ENCODE measurements at regions not wholly inside any gene's neighbourhood (a gene's known extent, or its start where the extent isn't known, plus 50 kb on each side); places are given as distances from the start of the nearest gene placed in this dataset.
"Not testable (repeated sequence)": the region's sequence is repeated elsewhere in the genome, so short reads cannot be mapped to it uniquely, and the experiment has no call there.

- ChIA-PET POLR2A (ENCODE audit: low non-redundant PET) (no interaction called here), CTCF (no interaction called here)
- intact Hi-C loops (cut with micrococcal nuclease; ENCODE audit: unreplicated experiment): no loop called here
- Histone ChIP-seq H3K36me3 (ENCODE audit: insufficient read depth, low read length, poor library complexity, severe bottlenecking) (no peaks in the 10 kb centered on the region), H3K4me1 (ENCODE audit: insufficient read depth, low read length, poor library complexity, severe bottlenecking) (no peaks in the 10 kb centered on the region), H3K27me3 (replicated peaks; ENCODE audit: insufficient read depth, low read depth, low read length, poor library complexity) (no peaks in the 10 kb centered on the region), H3K27ac (ENCODE audit: low read depth, low read length, poor library complexity, severe bottlenecking) (no peak overlapping the region), H3K4me3 (ENCODE audit: low read depth, low read length, poor library complexity, severe bottlenecking) (no peak overlapping the region), H3K9me3 (ENCODE audit: low read depth, low read length, poor library complexity, severe bottlenecking) (no peaks in the 10 kb centered on the region)
- TF ChIP-seq CTCF (conservative IDR thresholded peaks at IDR 0.05; ENCODE audit: low read depth, low read length) (no peak), EZH2 (IDR thresholded peaks at IDR 0.05; ENCODE audit: borderline replicate concordance, low read depth, low read length, poor library complexity, severe bottlenecking) (no peak)
- DNase-seq (ENCODE audit: low spot score): no peak
- BruUV-seq (replicated peaks): no TSS peak
These were observed 713.7 kb upstream of the PKDCC start for GRCh38 chr2:41334159-41334558.

- H3K9me3 ChIP-seq (ENCODE audit: low read depth, low read length, poor library complexity, severe bottlenecking); H3K4me1 ChIP-seq (ENCODE audit: insufficient read depth, low read length, poor library complexity, severe bottlenecking); BruUV-seq (replicated peaks); H3K36me3 ChIP-seq (ENCODE audit: insufficient read depth, low read length, poor library complexity, severe bottlenecking); DNase-seq (ENCODE audit: low spot score); intact Hi-C loops (cut with micrococcal nuclease; ENCODE audit: unreplicated experiment); H3K27me3 ChIP-seq (replicated peaks; ENCODE audit: insufficient read depth, low read depth, low read length, poor library complexity); H3K27ac ChIP-seq (ENCODE audit: low read depth, low read length, poor library complexity, severe bottlenecking); H3K4me3 ChIP-seq (ENCODE audit: low read depth, low read length, poor library complexity, severe bottlenecking); CTCF ChIA-PET; POLR2A ChIA-PET (ENCODE audit: low non-redundant PET): not testable (repeated sequence)
These were observed 712.2 kb upstream of the PKDCC start for GRCh38 chr2:41335573-41335972.

- TF ChIP-seq CTCF (conservative IDR thresholded peaks at IDR 0.05; ENCODE audit: low read depth, low read length): no peak
- no peak for TF ChIP-seq EZH2 (IDR thresholded peaks at IDR 0.05; ENCODE audit: borderline replicate concordance, low read depth, low read length, poor library complexity, severe bottlenecking)
- no peaks in the 10 kb centered on the region for H3K27me3 ChIP-seq (replicated peaks; ENCODE audit: insufficient read depth, low read depth, low read length, poor library complexity)
- intact Hi-C loops (cut with micrococcal nuclease; ENCODE audit: unreplicated experiment): no loop called here
- DNase-seq (ENCODE audit: low spot score): no peak
- no TSS peak for BruUV-seq (replicated peaks)
- H3K9me3 ChIP-seq (ENCODE audit: low read depth, low read length, poor library complexity, severe bottlenecking): no peaks in the 10 kb centered on the region
- POLR2A ChIA-PET (ENCODE audit: low non-redundant PET): no interaction called here
- H3K4me3 ChIP-seq (ENCODE audit: low read depth, low read length, poor library complexity, severe bottlenecking): no peak overlapping the region
- no peak overlapping the region for H3K27ac ChIP-seq (ENCODE audit: low read depth, low read length, poor library complexity, severe bottlenecking)
- H3K4me1 ChIP-seq (ENCODE audit: insufficient read depth, low read length, poor library complexity, severe bottlenecking): no peaks in the 10 kb centered on the region
- no peaks in the 10 kb centered on the region for H3K36me3 ChIP-seq (ENCODE audit: insufficient read depth, low read length, poor library complexity, severe bottlenecking)
- CTCF ChIA-PET: no interaction called here
These were observed 709.9 kb upstream of the PKDCC start for GRCh38 chr2:41337956-41338355.

DNA sequence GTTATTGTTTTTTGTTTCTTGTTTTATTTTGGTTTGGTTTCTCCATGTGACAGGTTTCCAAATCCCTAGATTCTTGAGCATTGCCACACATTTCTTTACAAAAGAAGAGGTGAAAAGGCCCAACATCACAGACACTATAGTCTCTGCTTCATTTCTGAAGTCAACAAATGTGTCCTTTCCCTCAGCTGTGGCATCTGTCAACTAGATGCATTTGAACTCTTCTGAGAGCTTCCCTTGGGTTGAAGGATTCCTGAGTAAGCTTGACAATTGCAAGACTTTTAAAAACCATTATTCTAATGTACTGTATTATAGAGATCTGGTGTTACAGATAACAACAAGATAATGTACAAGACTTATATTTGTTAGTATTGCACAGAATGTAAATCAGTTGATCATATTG is 703.3 kb upstream of the PKDCC start:
- TF ChIP-seq EZH2 (IDR thresholded peaks at IDR 0.05; ENCODE audit: borderline replicate concordance, low read depth, low read length, poor library complexity, severe bottlenecking): no peak
- TF ChIP-seq CTCF (conservative IDR thresholded peaks at IDR 0.05; ENCODE audit: low read depth, low read length): no peak
- Histone ChIP-seq H3K4me1 (ENCODE audit: insufficient read depth, low read length, poor library complexity, severe bottlenecking) (no peaks in the 10 kb centered on the region), H3K9me3 (ENCODE audit: low read depth, low read length, poor library complexity, severe bottlenecking) (no peaks in the 10 kb centered on the region), H3K36me3 (ENCODE audit: insufficient read depth, low read length, poor library complexity, severe bottlenecking) (no peaks in the 10 kb centered on the region), H3K27me3 (replicated peaks; ENCODE audit: insufficient read depth, low read depth, low read length, poor library complexity) (peaks cover 10% of the 10 kb centered on the region), H3K27ac (ENCODE audit: low read depth, low read length, poor library complexity, severe bottlenecking) (no peak overlapping the region), H3K4me3 (ENCODE audit: low read depth, low read length, poor library complexity, severe bottlenecking) (no peak overlapping the region)
- DNase-seq (ENCODE audit: low spot score): no peak
- intact Hi-C loops (cut with micrococcal nuclease; ENCODE audit: unreplicated experiment): no loop called here
- no TSS peak for BruUV-seq (replicated peaks)
- ChIA-PET POLR2A (ENCODE audit: low non-redundant PET) (no interaction called here), CTCF (no interaction called here)

Data from A673 (cell line).